H1 (cell line): ENCODE measurements at regions not wholly inside any gene's neighbourhood (a gene's known extent, or its start where the extent isn't known, plus 50 kb on each side); places are given as distances from the start of the nearest gene placed in this dataset.

ENCODE experiments used
- CTCF ChIA-PET: fragments of 300-600 bp; sonication (Branson Sonifier 250); formaldehyde crosslinking; loops from one replicate; lab custom pipeline; 2021; ENCODE audit not compliant: partially characterized antibody; lab: Charles Lee
- POLR2A ChIA-PET: fragments of 300-600 bp; sonication (Branson Sonifier 250); formaldehyde crosslinking; loops from one replicate; lab custom pipeline; 2021; ENCODE audit warnings: inconsistent platforms; ENCODE audit not compliant: partially characterized antibody; lab: Charles Lee
- DNase-seq, 2 experiments: peaks; one replicate each; pipeline versions ENCODE4 v3.0.0 to v3.0.0-alpha.2; 2010 to 2022; ENCODE audit warnings: low spot score in 2 of 2, low read depth in 1 of 2, mixed read lengths in 1 of 2
- FAIRE-seq: peaks from 2 replicates; lab custom pipeline; 2011; peaks lifted over from hg19 to GRCh38; lab: Jason Lieb, UNC
- H2AFZ ChIP-seq: 2 replicates; pipeline ENCODE4 v1.8.1; 2012; ENCODE audit warnings: low read length, inconsistent platforms
- H2AK5ac ChIP-seq: 2 replicates; pipeline ENCODE4 v1.6.1; 2013; ENCODE audit warnings: low read depth, low read length
- H2BK120ac ChIP-seq: replicated peaks from 2 replicates; pipeline ENCODE3; 2013; ENCODE audit warnings: low read depth, low read length, inconsistent platforms
- H2BK12ac ChIP-seq: 2 replicates; pipeline ENCODE4 v1.6.1; 2013; ENCODE audit warnings: low read depth, low read length
- H2BK15ac ChIP-seq: 2 replicates; pipeline ENCODE4 v1.6.1; 2013; ENCODE audit warnings: low read length
- H2BK20ac ChIP-seq: 2 replicates; pipeline ENCODE4 v1.6.1; 2013; ENCODE audit warnings: low read length
- H2BK5ac ChIP-seq: 2 replicates; pipeline ENCODE4 v1.6.1; 2013; ENCODE audit warnings: low read depth, low read length
- H3K14ac ChIP-seq: 2 replicates; pipeline ENCODE4 v1.6.1; 2013; ENCODE audit warnings: inconsistent platforms; ENCODE audit not compliant: insufficient read length
- H3K18ac ChIP-seq: 2 replicates; pipeline ENCODE4 v1.6.1; 2013; ENCODE audit warnings: low read length; ENCODE audit errors: extremely low read depth
- H3K23ac ChIP-seq: 2 replicates; pipeline ENCODE4 v1.6.1; 2013; ENCODE audit warnings: inconsistent platforms; ENCODE audit not compliant: insufficient read length
- H3K23me2 ChIP-seq: 2 replicates; pipeline ENCODE4 v1.6.1; 2013; ENCODE audit warnings: low read depth, low read length
- H3K27ac ChIP-seq: 2 replicates; pipeline ENCODE4 v1.6.1; 2011; ENCODE audit warnings: low read depth, low read length, inconsistent platforms
- H3K27me3 ChIP-seq, 4 experiments: replicated peaks in 1 of 4; 1 replicate in 1 of 4; 2 replicates in 3 of 4; pipeline versions ENCODE4 v1.6.1 to v1.8.1; 2011 to 2013; ENCODE audit warnings: low read length in 3 of 4, mild to moderate bottlenecking in 3 of 4, inconsistent platforms in 2 of 4, mixed read lengths in 2 of 4, moderate library complexity in 1 of 4; ENCODE audit not compliant: control insufficient read depth in 3 of 4, insufficient read depth in 3 of 4; ENCODE audit errors: extremely low read depth in 1 of 4
- H3K36me3 ChIP-seq, 4 experiments: 2 replicates each; pipeline versions ENCODE4 v1.6.1 to v1.8.1; 2011 to 2013; ENCODE audit warnings: mild to moderate bottlenecking in 4 of 4, low read length in 3 of 4, moderate library complexity in 2 of 4, control low read depth in 1 of 4, inconsistent platforms in 1 of 4; ENCODE audit not compliant: insufficient read depth in 4 of 4, control insufficient read depth in 2 of 4
- H3K4ac ChIP-seq: replicated peaks from 2 replicates; pipeline ENCODE3; 2013; ENCODE audit warnings: low read length, low read depth, mixed read lengths, inconsistent platforms; ENCODE audit not compliant: insufficient read length
- H3K4me1 ChIP-seq, 4 experiments: replicated peaks in 1 of 4; 1 replicate in 1 of 4; 2 replicates in 3 of 4; pipeline versions ENCODE4 v1.6.1 to v1.8.1; 2011 to 2013; ENCODE audit warnings: low read length in 3 of 4, inconsistent platforms in 2 of 4, mixed read lengths in 1 of 4; ENCODE audit not compliant: insufficient read depth in 4 of 4, control insufficient read depth in 3 of 4
- H3K4me2 ChIP-seq, 2 experiments: 2 replicates each; pipeline versions ENCODE4 v1.6.1 to v1.8.1; 2011 to 2013; ENCODE audit warnings: low read depth in 2 of 2, low read length in 2 of 2, control low read depth in 1 of 2, inconsistent platforms in 1 of 2, mild to moderate bottlenecking in 1 of 2; ENCODE audit not compliant: insufficient read depth in 1 of 2
- H3K4me3 ChIP-seq, 4 experiments: fragments of 200-600, 300-600 bp in 1 of 4; sonication (generic), shearing (Covaris generic), sonication (Bioruptor Twin) in 1 of 4; 2 replicates each; pipeline versions ENCODE4 v1.5.1 to v1.8.1; 2011 to 2016; ENCODE audit warnings: low read length in 4 of 4, low read depth in 3 of 4, control low read depth in 2 of 4, inconsistent platforms in 2 of 4, mild to moderate bottlenecking in 2 of 4, mixed read lengths in 1 of 4, moderate library complexity in 1 of 4; ENCODE audit not compliant: insufficient read depth in 2 of 4; ENCODE audit errors: extremely low read depth in 1 of 4
- H3K56ac ChIP-seq: replicated peaks from 2 replicates; pipeline ENCODE3; 2013; ENCODE audit warnings: low read depth, mild to moderate bottlenecking, mixed read lengths, low read length, inconsistent platforms; ENCODE audit not compliant: insufficient read length
- H3K79me1 ChIP-seq: 2 replicates; pipeline ENCODE4 v1.6.1; 2013; ENCODE audit warnings: low read depth, low read length, control low read depth
- H3K79me2 ChIP-seq, 2 experiments: 2 replicates each; pipeline versions ENCODE4 v1.6.1 to v1.8.1; 2012 to 2013; ENCODE audit warnings: low read length in 2 of 2, mild to moderate bottlenecking in 2 of 2, inconsistent platforms in 1 of 2; ENCODE audit not compliant: insufficient read depth in 2 of 2, control insufficient read depth in 1 of 2
- H3K9ac ChIP-seq, 4 experiments: replicated peaks in 1 of 4; 1 replicate in 1 of 4; 2 replicates in 3 of 4; pipeline versions ENCODE4 v1.6.1 to v1.8.1; 2011 to 2013; ENCODE audit warnings: low read depth in 3 of 4, low read length in 3 of 4, control low read depth in 2 of 4, mild to moderate bottlenecking in 2 of 4, moderate library complexity in 2 of 4, inconsistent platforms in 1 of 4; ENCODE audit errors: extremely low read depth in 1 of 4
- H3K9me3 ChIP-seq, 2 experiments: 2 replicates each; pipeline versions ENCODE4 v1.6.1 to v1.8.1; 2012 to 2013; ENCODE audit warnings: mild to moderate bottlenecking in 2 of 2, moderate library complexity in 2 of 2, control low read depth in 1 of 2, inconsistent platforms in 1 of 2, low read depth in 1 of 2, low read length in 1 of 2, mixed read lengths in 1 of 2; ENCODE audit not compliant: insufficient read depth in 2 of 2
- H4K20me1 ChIP-seq, 2 experiments: replicated peaks in 1 of 2; 2 replicates each; pipeline versions ENCODE3 to v1.8.1; 2011 to 2013; ENCODE audit warnings: inconsistent platforms in 2 of 2, low read length in 2 of 2, mild to moderate bottlenecking in 1 of 2; ENCODE audit not compliant: insufficient read depth in 2 of 2, control insufficient read depth in 1 of 2
- H4K5ac ChIP-seq: 2 replicates; pipeline ENCODE4 v1.6.1; 2013; ENCODE audit warnings: low read length, low read depth, mixed read lengths, inconsistent platforms; ENCODE audit not compliant: insufficient read length
- H4K8ac ChIP-seq: 2 replicates; pipeline ENCODE4 v1.8.0; 2013; ENCODE audit warnings: mild to moderate bottlenecking, moderate library complexity, low read length, inconsistent platforms; ENCODE audit not compliant: insufficient read depth; ENCODE audit errors: extremely low read depth
- H4K91ac ChIP-seq: replicated peaks from 2 replicates; pipeline ENCODE3; 2013; ENCODE audit warnings: low read length, mixed read lengths, inconsistent platforms; ENCODE audit not compliant: insufficient read length
- CBX5 ChIP-seq: fragments of 300-800, 300-1000 bp; sonication (generic); IDR thresholded peaks from 2 replicates; pipeline ENCODE4 v1.7.1; 2016; ENCODE audit warnings: antibody characterized with exemption, low read length, low read depth
- CEBPB ChIP-seq: IDR thresholded peaks from 2 replicates; pipeline ENCODE4 v1.6.1; 2012; ENCODE audit warnings: low read depth, low read length
- CHD2 ChIP-seq: IDR thresholded peaks from 2 replicates; pipeline ENCODE4 v1.6.1; 2012; ENCODE audit warnings: low read length, improper control_type of control experiment
- WGBS, 2 experiments: shearing (Covaris generic) in 1 of 2; methylation state at CpG; one replicate each; pipeline versions ENCODE4 v1.1.6 to v1.1.7; 2013 to 2015; ENCODE audit warnings: low lambda C conversion rate in 2 of 2, mixed read lengths in 2 of 2, inconsistent platforms in 1 of 2, low coverage in 1 of 2, missing lambda C conversion rate in 1 of 2; ENCODE audit not compliant: insufficient replicate concordance in 2 of 2, insufficient coverage in 1 of 2, insufficient read length in 1 of 2; ENCODE audit errors: extremely low coverage in 1 of 2, missing lambda C conversion rate in 1 of 2; 5-methylcytosine and 5-hydroxymethylcytosine counted together

- H2BK15ac ChIP-seq: no peak overlapping the region
- no peak overlapping the region for H3K56ac ChIP-seq
- H4K20me1 ChIP-seq: peaks cover 0 to 2% of the 10 kb centered on the region in 2 experiments
- H3K36me3 ChIP-seq: no peaks in the 10 kb centered on the region
- H3K27me3 ChIP-seq: no peaks in the 10 kb centered on the region
- H3K79me2 ChIP-seq: no peaks in the 10 kb centered on the region
- H3K4me1 ChIP-seq: no peaks in the 10 kb centered on the region; a peak in 2 of 7 replicates
- no peak overlapping the region for H3K14ac ChIP-seq
- no peak overlapping the region for H3K4me3 ChIP-seq
- H3K9ac ChIP-seq: no peak overlapping the region
- H3K23me2 ChIP-seq: no peaks in the 10 kb centered on the region; the same call in 1 of the 2 replicates
- no peak for FAIRE-seq
- H3K9me3 ChIP-seq: no peaks in the 10 kb centered on the region
- H2AK5ac ChIP-seq: no peak overlapping the region
- no peak overlapping the region for H2BK20ac ChIP-seq
- no peak overlapping the region for H4K91ac ChIP-seq
- H2BK12ac ChIP-seq: no peak overlapping the region
- no peak overlapping the region for H2BK5ac ChIP-seq
- peak overlapping the region; percentile 79 for H4K8ac ChIP-seq
- no peaks in the 10 kb centered on the region for H3K79me1 ChIP-seq
- ChIA-PET CTCF (no interaction called here), POLR2A (no interaction called here)
- H2AFZ ChIP-seq: no peak overlapping the region
- WGBS, 2 experiments: 96% methylated on average over 18 of the region's 18 CpGs; no CpG with 5 or more reads in 1 of the 2 experiments
- no peak overlapping the region for H3K18ac ChIP-seq
- no peak for DNase-seq
- no peak overlapping the region for H4K5ac ChIP-seq
- no peak overlapping the region for H3K23ac ChIP-seq
- no peak overlapping the region for H3K27ac ChIP-seq
- no peak overlapping the region for H3K4me2 ChIP-seq
- H3K4ac ChIP-seq: no peak overlapping the region
- H2BK120ac ChIP-seq: no peak overlapping the region
- no peak for TF ChIP-seq CEBPB
- TF ChIP-seq CHD2: no peak
- TF ChIP-seq CBX5: no peak
Measured at GRCh38 chr2:239726091-239726591, 299.0 kb downstream of the NDUFA10 start.
